Activated T-cell treated with anti-CD3 and anti-CD28 coated beads, Interleukin-2, amount 50 U/mL, for 48 hours (primary cell): ENCODE measurements at regions not wholly inside any gene's neighbourhood (a gene's known extent, or its start where the extent isn't known, plus 50 kb on each side); places are given as distances from the start of the nearest gene placed in this dataset.

Source experiments
- DNase-seq, 2 experiments: peaks; one replicate each; pipeline ENCODE4 v3.0.0-alpha.2; 2020

- no peak for DNase-seq
Measured at GRCh38 chr18:40925071-40925541, 1029.9 kb upstream of the PIK3C3 start.

GRCh38 chr18:40921845-40922629 lies 1033.0 kb upstream of the PIK3C3 start:
- no peak for DNase-seq

- no peak for DNase-seq
Measured at GRCh38 chr18:40917056-40917455, 1038.0 kb upstream of the PIK3C3 start.

- DNase-seq, result no peak
Measured at GRCh38 chr18:40915724-40916123, 1039.3 kb upstream of the PIK3C3 start.

DNA sequence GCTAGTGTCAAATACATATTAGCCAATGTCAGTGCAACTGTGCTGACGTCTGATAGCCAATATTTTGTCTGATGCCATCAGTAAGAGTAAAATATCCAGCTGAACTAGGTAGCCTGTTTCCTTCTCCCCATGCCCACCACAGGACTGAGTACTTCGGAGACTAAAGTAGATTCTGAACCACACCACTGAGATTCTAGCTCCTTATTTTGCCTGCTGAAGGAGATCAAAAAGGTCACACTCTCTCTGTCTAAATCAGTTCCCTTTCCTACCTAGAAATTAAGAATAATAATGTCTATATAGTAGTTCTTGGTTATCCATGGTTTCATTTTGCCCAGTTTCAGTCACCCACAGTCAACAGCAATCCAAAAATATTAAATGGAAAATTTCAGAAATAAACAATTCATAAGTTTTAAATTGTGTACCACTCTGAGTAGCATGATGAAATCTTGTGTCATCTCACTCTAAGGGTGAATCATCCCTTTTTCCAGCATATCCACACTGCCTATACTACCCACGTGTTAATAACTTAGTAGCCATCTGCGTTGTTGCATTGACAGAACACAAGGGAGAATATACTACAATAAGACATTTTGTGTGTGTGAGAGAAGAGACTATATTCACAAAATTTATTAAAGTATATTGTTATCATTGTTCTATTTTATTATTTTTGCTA lies 1043.3 kb upstream of the PIK3C3 start:
- no peak for DNase-seq

DNA sequence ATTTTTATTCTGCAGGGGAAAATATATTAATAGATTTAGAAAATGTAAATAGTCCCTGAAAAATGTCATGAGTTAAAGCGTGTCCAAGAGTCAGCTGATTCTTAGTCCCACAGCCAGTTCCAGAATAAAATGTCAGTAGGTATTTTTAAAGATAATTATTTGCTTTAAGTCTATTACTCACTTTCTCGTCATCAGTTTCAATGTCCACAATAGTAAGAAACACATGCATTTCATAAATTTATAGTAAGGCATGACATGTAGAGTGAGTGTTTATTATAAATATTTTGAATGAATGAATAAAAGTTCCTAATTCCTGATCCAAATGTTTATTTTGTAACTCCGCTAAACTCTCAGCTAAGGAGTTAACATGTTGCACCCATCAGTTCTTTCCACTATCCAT lies 1044.0 kb upstream of the PIK3C3 start:
- no peak for DNase-seq

GRCh38 chr18:40907842-40908241 lies 1047.2 kb upstream of the PIK3C3 start:
- DNase-seq, result no peak

GRCh38 chr18:40904295-40904694 lies 1050.7 kb upstream of the PIK3C3 start:
- DNase-seq, result no peak

DNA sequence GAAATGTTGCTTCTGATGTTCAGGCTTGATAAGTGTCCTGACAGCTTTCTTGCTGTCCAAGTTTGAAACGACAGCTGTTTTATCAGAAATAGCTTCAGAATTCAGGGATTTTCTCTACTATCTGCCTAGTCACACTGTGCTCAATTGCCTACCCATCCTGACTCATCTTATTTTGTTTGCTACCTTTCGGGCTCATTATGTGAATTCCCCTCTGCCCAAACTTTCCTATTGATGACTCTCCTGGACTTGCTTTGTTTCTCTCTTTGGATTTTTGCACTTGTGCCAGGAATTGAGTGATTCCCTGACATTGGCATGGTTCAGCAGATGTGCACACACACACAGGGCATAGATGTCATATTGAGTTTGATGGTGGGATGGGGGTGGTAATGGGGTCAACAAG lies 1052.6 kb upstream of the PIK3C3 start:
- DNase-seq, result no peak

DNA sequence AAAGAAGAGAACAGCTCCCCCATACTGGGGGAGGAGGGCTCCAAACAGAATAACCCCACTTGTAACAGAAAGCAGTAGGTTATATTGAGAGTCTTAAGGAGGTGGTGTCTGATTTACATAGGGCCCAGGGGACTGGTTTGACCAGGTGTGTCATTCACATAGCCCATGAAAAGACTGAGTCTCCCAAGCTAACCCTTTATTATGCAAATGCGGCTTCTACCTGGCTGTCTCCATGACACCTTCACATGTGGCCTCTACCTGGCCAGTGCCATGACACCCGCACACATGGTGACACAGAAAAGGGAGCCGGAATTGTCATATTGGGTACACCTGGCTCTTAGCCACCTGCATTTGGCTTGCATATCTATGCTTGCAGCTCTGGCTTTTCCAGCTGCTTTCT lies 1057.2 kb upstream of the PIK3C3 start:
- no peak for DNase-seq

DNA sequence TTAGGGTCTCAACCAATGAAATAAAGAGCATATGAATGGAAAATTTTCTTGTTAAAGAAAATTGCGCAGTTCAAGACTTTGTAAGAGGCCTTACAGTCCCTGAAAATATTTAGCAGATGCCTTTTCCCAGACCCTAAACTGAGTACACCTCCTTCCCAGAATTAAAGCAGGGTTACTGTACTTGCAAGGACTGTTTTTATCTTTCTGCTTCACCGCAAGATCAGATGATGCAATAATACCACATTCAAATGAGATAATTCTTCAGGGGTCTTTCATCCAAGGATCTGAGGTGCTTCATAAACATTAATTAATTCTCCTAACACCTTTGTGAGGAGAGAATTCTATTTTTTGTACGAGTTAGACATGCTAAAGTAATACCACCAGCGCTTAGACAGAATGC lies 1071.8 kb upstream of the PIK3C3 start:
- DNase-seq, result no peak

- DNase-seq, result no peak
Measured at GRCh38 chr18:40882468-40882867, 1072.6 kb upstream of the PIK3C3 start.

- no peak for DNase-seq
Measured at GRCh38 chr18:40878371-40878770, 1076.7 kb upstream of the PIK3C3 start.

DNA sequence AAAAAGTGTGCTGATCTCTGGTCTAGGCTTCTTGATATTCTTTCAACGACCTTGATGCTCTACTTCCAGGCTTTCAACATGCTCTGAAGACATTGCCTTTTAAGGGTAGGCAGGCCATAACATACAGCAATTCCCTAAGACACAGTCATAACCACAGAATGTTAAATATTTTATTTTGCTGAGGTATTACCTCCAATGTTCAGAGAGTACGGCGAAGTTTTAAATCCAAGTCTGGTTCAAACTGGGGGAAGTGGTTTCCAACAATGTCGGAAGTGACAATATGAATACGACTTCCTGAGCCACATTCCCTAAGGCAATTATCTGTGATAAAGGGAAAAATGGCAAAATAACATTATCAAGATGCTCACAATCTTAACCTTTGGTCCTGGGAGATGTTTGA lies 1077.9 kb upstream of the PIK3C3 start:
- DNase-seq, result no peak

GRCh38 chr18:40875101-40875615 lies 1079.9 kb upstream of the PIK3C3 start:
- no peak for DNase-seq

- no peak for DNase-seq
Measured at GRCh38 chr18:40874233-40874632, 1080.8 kb upstream of the PIK3C3 start.

DNA sequence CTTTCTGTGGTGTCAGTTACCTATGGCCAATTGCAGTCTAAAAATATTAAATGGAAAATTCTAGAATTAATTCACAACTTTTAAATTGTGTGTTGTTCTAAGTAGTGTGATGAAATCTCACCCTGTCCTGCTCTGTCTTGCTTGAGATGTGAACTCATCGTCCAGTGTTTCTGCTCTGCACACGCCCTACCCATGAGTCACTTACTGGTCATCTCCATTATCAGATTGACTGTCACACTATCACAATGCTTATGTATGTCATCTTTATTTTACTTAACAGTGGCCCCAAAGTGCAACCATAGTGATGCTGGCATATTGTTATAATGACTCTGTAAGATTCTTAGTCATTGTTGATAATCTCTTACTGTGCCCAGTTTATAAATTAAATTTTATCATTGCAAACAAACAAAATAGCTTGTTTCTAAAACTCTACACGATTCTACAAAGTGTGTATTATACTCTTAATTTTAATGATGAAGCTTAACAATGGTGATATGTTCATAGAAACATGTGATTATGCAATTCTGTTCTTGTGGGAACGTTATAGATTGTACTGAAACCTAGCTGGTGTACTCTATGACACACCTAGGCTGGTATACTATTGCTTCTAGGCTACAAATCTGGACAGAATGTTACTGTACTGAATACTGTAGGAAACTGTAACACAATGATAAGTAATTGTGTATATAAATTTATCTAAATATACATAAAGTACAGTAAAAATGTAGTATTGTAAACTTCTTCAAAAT lies 1086.8 kb upstream of the PIK3C3 start:
- DNase-seq, result no peak

DNA sequence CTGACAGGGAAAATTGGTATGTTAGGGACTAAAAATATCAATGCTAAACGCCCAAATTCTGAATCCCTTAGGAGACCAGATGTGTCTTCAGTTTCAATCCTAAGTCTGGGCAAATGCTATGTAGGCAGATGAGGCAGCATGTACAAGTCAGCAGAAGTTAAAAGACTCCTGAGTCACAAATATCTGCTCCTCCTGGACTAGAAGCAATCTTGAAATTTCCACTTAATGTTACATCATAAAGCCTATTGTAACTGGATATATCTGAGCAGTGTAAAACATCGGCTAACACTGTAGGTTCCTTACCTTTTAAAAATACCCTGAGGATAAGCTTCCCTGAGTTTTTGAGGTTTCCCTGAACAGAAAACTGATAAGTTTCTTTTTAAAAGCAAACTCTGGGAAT lies 1087.6 kb upstream of the PIK3C3 start:
- no peak for DNase-seq

DNA sequence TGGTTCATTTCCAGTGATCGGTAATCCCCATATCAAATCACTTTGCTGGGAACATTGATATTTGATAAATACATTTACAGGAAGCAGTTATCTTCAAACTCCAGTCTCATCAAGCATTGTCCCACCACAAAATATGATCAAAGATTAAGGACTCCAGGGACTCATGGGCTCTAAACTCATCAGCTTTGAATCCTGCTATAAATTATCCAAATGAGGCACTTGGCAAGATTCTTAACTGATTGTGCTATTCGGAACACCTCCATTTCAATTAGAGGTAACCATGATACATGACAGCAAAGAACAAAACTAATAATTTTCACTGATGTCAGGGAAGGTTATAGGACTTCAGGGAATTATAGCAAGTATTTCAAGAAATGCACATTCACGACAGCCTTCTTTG lies 1088.1 kb upstream of the PIK3C3 start:
- DNase-seq, result no peak

GRCh38 chr18:40866013-40866645 lies 1088.9 kb upstream of the PIK3C3 start:
- DNase-seq, result no peak

GRCh38 chr18:40864846-40865245 lies 1090.2 kb upstream of the PIK3C3 start:
- DNase-seq, result no peak

- no peak for DNase-seq
Measured at GRCh38 chr18:40863801-40864200, 1091.2 kb upstream of the PIK3C3 start.

DNA sequence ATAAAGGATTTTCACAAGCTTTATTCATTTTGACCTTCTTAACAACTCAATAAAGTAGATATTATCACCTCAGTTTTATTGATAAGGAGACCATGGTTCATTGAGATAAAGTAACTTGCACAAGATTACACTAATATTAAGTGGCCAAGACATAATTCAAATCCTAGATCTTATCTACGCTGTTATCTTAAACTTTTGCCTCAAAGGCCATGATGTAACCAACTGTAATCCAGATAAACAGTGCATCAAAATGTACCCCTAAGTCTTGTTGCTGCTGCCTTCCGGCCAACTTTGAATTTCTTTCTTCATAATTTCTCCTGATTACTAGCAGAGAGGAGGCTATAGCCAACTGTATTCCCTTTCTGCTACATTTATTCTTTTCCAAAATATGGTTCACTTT lies 1094.8 kb upstream of the PIK3C3 start:
- no peak for DNase-seq
